ENCODE measurements at regions not wholly inside any gene's neighbourhood (a gene's known extent, or its start where the extent isn't known, plus 50 kb on each side); places are given as distances from the start of the nearest gene placed in this dataset.

DNA sequence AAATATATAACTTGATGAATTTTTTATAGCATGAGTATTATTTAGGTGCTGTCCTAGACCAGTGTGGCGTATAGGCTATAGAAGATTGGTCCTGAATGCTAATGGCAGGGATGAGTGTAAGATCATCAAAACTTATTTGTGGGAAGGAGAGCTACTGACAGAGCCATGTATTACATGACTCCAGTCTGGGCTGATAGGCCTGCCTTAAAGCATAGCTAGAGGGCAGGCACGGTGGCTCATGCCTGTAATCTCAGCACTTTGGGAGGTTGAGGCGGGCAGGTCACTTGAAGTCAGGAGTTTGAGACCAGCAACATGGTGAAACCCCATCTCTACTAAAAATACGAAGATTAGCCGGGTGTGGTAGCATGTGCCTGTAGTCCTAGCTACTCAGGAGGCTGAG lies 198.1 kb upstream of the KLF14 start:
- DNase-seq, result no peak

- no peak for DNase-seq
These were observed 198.8 kb upstream of the KLF14 start for GRCh38 chr7:130932667-130933432.

GRCh38 chr7:130933919-130934318 lies 199.9 kb upstream of the KLF14 start:
- no peak for DNase-seq

DNA sequence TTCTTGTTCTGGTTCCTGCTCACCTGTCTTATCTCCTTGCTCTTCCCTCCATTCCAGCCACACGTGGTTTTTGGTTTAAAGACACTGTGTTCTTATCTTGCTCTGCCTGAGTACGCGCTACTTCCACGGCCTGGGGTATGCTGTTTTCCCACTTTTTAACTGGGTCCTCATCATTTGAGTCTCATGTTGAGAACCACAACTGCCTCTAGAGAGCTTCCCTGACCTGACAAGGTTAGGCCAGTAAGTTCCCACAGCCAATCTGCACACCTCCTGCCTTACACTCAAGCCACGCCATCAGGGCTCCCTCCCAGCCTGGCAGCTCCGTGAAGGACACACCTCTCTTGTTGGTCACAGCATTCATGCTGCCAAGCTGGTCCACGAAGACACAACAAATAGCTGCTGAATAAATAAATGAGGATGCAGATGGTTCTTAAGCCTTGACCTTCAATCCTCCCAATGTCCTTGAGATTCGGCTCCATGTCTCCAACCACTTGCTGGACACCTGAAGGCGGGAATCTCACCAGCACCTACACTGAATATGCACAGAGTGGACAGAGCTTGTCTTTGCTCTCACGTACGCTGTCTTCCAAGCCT lies 201.7 kb upstream of the KLF14 start:
- no peak for DNase-seq

DNA sequence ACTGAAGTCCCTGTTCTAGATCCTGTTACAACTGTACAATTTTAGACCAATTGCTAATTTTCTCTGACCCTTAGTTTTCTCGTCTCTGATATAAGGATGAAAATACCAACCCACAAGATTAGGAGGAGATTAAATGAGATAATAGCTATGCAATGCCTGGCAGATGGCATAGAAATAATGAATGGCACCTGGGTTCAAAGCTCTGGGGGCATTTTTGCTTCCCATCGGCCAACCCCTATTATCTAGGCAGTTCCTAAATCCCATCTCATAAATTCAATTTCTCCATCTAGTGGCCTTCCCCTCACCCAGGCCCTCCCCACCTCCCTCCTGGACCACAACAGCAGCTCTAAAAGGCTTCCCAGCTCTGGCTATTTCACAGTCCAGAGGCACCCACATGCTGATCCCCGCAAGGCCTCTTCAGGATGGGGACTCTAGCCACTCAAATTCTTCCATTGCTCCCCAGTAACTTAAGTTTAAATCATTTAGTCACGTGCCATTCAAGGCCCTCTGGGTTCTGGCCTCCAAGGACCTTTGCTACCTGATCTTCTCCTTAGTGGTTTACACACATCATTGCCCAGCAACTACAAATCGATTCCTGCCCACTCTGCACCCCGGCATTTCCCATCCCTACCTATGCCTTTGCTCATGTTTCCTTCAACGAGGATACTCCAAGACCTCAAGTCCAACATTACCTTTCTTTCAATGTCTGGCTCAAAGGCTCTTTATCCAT lies 202.4 kb upstream of the KLF14 start:
- DNase-seq, result no peak

- DNase-seq, result no peak
These were observed 203.0 kb upstream of the KLF14 start for GRCh38 chr7:130937016-130937415.

GRCh38 chr7:130937830-130938229 lies 203.8 kb upstream of the KLF14 start:
- DNase-seq, result no peak

DNA sequence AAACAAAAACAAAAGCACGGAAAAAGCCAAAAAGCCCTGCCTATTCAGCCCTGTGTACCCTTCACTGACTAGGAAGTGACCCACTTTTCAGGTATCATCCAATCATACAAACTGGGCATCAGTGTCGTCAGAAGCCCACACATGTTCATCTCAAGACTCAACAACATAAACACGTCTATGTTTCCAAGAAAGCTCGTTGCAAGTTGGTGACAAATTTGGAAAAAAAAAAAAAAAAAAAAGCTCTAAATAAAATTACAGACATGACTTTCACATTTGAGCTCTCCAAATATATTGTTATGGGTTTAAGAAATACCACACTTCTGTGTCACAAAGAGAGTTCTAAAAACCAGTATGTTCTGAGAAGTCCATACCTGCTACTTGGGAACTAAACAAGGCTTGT lies 204.7 kb upstream of the KLF14 start:
- DNase-seq, result no peak

DNA sequence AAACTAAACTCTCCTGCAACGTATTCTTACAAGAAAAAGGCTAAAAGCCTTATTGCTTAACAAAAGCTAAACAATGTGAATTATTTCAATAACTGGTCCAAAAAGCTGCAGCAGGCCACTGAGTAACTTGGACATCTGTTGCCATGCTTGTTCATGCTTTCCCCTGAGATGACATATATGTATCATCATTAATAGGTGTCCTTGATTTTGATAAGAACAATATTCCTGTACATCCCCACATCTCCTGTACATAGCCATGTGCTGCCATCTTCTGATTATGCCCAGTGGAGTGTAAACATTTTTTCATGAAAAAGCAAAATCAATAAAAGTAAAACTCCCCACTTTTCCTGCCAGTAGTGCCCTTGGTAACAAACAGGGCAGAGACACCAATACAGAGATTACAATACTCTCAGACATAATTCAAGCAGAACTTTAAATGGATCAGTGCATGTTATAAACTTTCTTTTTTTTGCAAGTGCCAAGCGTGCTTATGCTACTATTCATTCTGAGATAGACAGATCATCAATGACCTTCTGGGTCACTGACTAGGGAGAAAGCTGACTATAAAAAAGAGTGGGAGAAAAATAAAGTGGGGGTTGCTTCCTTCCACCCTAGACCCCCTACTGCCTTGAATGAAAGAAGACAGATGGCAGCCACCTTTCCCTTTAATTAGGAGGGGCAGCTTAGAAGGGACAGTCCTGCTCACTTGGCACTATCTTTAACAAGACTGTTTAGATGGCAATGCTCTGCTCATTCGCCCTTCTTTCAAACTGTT lies 205.5 kb upstream of the KLF14 start:
- no peak for DNase-seq

- DNase-seq, result no peak
These were observed 206.3 kb upstream of the KLF14 start for GRCh38 chr7:130940326-130940725.

GRCh38 chr7:130940907-130941306 lies 206.9 kb upstream of the KLF14 start:
- DNase-seq, result no peak

GRCh38 chr7:130941322-130942210 lies 207.6 kb upstream of the KLF14 start:
- DNase-seq, result peak; percentile 22

DNA sequence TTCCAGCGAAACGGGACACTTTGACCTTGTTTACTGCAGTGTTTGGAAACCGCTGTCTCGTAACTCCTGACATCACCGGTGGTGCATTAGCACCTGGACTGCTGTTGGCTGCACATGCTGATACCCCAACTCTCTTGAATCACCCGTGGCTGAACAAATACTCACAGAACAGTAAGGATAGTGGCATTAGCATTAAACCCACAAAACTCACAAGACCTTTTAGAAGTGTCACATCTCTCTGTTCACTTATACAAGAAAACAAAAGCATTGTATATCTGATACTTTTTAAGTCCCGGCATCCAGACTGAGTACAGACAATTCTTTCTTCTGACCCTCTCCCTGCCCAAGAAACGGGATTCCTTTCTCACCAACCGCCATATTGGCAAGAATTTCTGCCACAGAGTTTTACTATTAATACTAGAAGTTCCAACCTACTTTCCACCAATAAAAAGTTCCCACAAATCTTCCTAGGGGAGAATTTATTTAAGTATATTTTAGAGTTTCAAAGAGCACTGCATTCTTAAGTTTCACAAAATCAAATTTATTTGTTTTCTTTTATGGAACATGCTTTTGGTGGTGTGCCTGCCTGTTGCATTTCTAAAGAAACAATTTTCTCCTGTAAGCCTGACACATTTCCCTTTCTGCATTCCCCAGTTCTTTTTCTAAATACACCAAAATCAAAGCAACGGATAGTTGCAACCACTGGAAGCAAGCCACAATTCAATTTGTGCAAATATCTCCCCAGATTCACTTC lies 208.4 kb upstream of the KLF14 start:
- DNase-seq, result peak; percentile 48

DNA sequence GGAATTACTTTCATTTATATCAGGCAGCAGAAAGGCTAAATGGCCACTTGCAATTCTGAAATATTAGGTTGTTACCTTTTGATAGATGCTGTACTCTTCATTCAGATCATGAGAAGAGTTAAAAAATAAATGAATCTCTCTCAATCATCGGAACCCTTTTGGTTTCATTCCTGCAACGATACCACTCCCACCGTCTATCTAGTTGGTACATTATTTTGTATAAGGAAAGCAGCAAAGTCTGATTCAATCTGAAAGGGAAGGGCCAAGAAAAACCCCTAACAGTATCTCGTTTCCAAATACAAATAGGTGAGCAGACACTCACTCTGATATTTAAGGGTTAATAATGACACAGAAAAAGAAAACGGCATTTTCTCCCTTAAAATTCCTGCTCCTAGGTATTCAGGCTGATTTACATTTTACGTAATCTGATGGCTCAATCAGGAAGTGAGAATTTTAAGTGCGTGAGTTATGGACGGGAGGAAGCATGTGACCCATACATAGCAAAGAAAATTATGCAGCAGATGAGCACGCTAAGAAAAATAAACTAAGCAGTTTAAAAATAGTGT lies 209.4 kb upstream of the KLF14 start:
- no peak for DNase-seq

- DNase-seq, result no peak
These were observed 210.0 kb upstream of the KLF14 start for GRCh38 chr7:130943981-130944380.

DNA sequence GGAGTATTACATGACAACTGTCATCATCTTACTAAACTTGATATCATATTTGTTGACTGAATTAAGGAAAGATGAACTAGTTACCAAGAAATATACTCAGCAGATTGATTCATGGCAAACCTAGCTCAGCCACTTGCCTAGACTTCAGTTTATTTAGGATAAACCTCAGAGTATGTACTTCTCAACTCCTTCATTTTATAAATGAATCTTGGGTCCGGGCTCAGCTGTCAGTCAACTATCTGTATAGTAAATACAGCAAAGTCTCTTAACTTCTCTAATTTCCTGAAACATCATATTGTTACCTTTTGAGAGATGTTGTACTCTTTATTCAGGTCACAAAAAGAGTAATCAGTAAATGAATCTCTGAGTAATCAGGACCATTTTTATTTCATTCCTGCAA lies 211.0 kb upstream of the KLF14 start:
- DNase-seq, result no peak

DNA sequence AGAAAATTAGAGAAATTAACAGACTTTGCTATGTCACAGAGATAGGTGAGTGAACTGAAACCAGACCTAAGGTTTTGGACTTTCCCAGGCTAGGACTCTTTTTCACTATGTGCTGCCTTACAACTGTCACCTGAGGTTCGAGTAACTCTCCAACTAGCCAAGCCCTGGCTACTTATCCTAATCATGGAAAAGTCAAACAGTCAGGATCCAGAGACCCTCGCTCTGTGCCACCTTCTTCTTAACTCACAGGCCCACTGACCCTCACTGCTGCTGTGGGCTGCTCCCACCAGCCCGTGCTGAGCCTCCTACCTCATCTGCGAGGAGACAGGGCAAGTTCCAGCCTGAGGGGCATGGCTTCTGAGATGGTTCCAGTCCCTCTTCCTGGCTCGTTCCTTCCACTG lies 211.4 kb upstream of the KLF14 start:
- no peak for DNase-seq

GRCh38 chr7:130946114-130946513 lies 212.1 kb upstream of the KLF14 start:
- no peak for DNase-seq

DNA sequence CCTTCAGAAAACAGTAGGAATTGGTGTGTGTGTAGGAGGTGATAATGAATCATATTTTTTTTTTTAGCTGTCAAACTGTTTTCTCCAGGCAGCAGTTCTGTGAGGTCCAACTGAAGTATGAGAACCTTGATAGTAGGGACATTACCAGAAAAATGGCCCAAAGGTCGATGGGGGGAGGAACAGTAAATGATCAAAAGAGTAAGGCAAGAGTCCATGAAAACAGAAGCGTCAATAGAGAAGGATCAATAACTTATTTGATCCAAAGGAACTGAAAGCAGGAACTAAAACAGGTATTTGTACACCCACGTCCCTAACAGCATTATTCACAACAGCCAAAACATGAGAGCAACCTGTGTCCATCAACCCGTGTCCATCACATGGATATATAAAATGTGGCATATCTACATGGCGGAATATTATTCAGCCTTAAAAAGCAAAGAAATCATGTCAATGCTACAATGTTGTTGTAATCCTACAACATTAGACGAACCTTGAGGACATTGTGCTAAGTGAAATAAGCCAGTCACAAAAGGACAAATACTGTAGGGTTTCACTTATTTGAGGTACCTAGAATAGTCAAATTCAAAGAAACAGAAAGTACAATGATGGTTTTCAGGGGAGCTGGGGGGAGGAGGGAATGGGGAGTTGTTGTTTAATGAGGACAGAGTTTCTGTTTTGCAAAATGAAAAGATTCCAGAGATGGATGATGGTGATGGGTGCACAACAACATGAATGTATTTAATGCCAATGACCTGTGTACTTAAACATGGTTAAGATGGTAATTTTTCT lies 214.0 kb upstream of the KLF14 start:
- DNase-seq, result no peak

DNA sequence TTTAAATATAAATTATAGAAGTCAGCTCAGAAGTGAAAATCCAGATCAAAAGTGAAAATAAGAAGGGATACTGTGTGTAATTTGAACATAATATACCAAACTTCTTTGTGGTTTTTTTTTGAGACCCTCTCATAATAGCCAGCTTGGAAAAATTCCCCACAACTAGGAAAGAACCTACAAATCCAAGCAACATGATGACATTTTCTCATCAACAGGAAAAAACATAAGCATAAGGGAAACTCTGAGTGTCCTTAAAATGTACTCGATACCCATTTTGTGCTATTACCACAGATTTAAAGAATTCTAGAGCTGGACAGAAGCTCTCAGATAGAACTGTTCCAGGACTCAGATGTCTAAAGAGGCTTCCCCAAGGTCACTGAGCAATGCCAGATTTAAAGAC lies 214.8 kb upstream of the KLF14 start:
- DNase-seq, result no peak

Measured in RPMI8226 (cell line).